Left lung (tissue), 4 donors: ENCODE measurements at regions not wholly inside any gene's neighbourhood (a gene's known extent, or its start where the extent isn't known, plus 50 kb on each side); places are given as distances from the start of the nearest gene placed in this dataset.
A peak's percentile ranks its signal among the peaks of the same experiment; 100 is the strongest.

ENCODE experiments used
- ATAC-seq: fragments of 200-7000 bp; cut with Tn5 transposase; one replicate; pipeline ENCODE4 v1.9.1; 2020; ENCODE audit warnings: moderate library complexity
- DNase-seq, 4 donors: peaks; one replicate each; pipeline ENCODE4 v3.0.0-alpha.2; 2013 to 2020
- H3K27ac ChIP-seq, 2 donors: fragments of 200-600 bp; sonication (generic) in 1 of 2; one replicate each; pipeline versions ENCODE4 v1.5.0 to v1.8.0; 2020 to 2021
- H3K27me3 ChIP-seq, 2 donors: fragments of 200-600 bp; sonication (generic) in 1 of 2; one replicate each; pipeline versions ENCODE4 v1.5.0 to v1.8.0; 2020 to 2021
- H3K36me3 ChIP-seq, 2 donors: fragments of 200-600 bp; sonication (generic) in 1 of 2; one replicate each; pipeline versions ENCODE4 v1.5.0 to v1.8.0; 2020 to 2021
- H3K4me1 ChIP-seq, 2 donors: fragments of 200-600 bp; one replicate each; pipeline ENCODE4 v1.8.0; 2021
- H3K4me3 ChIP-seq, 2 donors: fragments of 200-600 bp; sonication (generic) in 1 of 2; one replicate each; pipeline versions ENCODE4 v1.5.0 to v1.8.0; 2020 to 2021; ENCODE audit warnings: mild to moderate bottlenecking in 1 of 2
- H3K9me3 ChIP-seq, 2 donors: fragments of 200-600 bp; sonication (generic) in 1 of 2; one replicate each; pipeline versions ENCODE4 v1.5.0 to v1.8.0; 2020 to 2021
- intact Hi-C, 2 donors: fragments of 100-400 bp; cut with DNase I; formaldehyde crosslinking; loops; one replicate each; pipeline versions ENCODE4 v1.11.2 to v1.14.2; 2022
- TF ChIP-seq, protein P1 (sequence below), 2 donors: fragments of 200-600 bp; sonication (generic) in 1 of 2; IDR thresholded peaks; one replicate each; pipeline versions ENCODE4 v1.5.0 to v1.8.0; 2021; ENCODE audit warnings: antibody characterized with exemption in 2 of 2
- donor health status: DM: no; HTN: yes; CAD: no.
- donor health status: DM: no; HTN: no; CAD: no.

DNA sequence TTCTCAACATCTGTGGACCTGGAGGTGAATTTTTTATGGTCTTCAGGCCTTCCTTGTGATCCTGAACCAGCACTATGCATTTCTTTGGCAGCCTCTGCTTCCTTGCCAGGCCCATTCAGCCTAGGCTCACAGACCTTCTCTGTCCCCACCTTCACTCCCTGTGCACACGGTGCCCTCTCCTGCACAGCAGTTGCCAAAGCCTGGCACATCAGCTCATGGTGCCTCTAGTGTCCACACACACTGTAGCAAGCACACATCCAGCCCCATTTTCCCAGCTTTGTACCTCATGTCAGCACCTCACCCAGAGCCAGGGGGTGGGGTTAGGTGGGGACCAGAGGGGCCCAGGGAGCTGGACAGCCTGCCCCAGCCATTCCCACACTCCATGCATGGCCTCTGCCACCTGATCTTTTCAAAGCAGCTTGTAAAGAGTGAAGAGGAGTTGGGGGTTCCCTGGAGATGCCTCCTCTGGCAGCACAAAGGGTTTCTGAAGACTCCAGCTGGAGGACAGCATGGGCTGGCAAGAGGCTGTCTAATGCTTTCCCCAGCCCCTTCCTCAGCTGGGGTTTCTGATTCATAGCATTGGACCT lies 57.9 kb upstream of the TMEM72 start:
- DNase-seq (no peak), ATAC-seq (peak; percentile 64)
- H3K4me1 ChIP-seq: no peaks in the 10 kb centered on the region
- H3K27me3 ChIP-seq: no peaks in the 10 kb centered on the region
- H3K4me3 ChIP-seq: no peak overlapping the region
- TF ChIP-seq, protein P1, sequence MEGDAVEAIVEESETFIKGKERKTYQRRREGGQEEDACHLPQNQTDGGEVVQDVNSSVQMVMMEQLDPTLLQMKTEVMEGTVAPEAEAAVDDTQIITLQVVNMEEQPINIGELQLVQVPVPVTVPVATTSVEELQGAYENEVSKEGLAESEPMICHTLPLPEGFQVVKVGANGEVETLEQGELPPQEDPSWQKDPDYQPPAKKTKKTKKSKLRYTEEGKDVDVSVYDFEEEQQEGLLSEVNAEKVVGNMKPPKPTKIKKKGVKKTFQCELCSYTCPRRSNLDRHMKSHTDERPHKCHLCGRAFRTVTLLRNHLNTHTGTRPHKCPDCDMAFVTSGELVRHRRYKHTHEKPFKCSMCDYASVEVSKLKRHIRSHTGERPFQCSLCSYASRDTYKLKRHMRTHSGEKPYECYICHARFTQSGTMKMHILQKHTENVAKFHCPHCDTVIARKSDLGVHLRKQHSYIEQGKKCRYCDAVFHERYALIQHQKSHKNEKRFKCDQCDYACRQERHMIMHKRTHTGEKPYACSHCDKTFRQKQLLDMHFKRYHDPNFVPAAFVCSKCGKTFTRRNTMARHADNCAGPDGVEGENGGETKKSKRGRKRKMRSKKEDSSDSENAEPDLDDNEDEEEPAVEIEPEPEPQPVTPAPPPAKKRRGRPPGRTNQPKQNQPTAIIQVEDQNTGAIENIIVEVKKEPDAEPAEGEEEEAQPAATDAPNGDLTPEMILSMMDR (IDR thresholded peaks at IDR 0.05): no peak
- H3K9me3 ChIP-seq: no peaks in the 10 kb centered on the region
- intact Hi-C loops: no loop called here
- H3K36me3 ChIP-seq: no peaks in the 10 kb centered on the region
- H3K27ac ChIP-seq: no peak overlapping the region

DNA sequence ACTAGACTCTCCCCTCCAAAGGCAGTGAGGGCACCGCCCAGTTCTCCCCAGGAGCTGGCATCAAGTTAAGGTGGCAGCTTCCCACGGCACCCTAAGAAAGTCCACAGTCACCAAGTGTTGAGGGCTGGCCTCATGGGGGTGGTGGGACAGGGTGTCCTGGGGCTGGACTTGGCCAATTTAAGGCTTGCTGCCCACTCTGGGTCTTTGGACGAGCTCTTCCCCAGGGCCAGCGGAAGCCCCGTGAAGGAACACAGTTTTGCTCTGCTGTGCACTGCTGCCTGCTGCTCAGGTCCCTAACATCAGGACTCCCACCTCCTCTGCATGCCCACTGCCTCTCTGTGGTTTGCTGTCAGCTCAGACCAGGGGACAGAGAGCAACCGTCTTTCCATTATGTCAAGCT lies 57.3 kb upstream of the TMEM72 start:
- no peaks in the 10 kb centered on the region for H3K9me3 ChIP-seq
- ATAC-seq: no peak
- no peak overlapping the region for H3K4me3 ChIP-seq
- TF ChIP-seq, protein P1 (IDR thresholded peaks at IDR 0.05): no peak
- H3K27me3 ChIP-seq: no peaks in the 10 kb centered on the region
- DNase-seq: no peak
- no peaks in the 10 kb centered on the region for H3K36me3 ChIP-seq
- no peak overlapping the region for H3K27ac ChIP-seq
- intact Hi-C loops: no loop called here
- no peaks in the 10 kb centered on the region for H3K4me1 ChIP-seq

DNA sequence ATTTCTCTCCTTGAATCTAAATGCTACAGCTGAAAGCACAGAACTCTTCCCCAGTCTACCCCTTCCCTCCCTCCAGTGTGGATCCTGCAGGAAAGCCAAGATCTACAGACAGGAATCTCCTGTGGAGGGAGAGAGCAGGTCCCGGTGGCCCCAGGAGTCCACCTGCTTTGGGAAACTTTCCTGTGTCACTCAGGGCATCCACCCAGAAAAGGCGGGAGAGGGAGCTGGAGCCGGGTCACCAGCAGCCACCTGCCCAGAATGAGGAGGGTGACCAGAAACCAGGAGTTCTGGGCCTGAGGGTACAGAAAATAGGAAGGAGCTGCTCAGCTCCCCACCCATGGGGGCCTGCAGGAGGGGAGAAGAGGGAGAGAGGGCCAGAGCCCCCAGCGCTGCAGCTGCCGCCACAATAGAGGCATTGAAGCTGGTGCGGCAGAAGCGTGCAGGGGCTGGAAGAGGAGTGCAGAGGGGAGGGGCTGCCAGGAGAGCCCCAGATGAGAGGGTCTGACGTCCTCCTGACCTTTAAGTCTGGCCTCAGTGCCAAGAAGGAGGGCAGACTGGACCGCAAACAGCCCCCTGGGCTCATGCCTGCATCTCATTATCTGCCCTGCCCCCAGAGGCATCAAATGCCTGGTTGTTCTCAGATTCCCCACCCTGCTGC lies 56.3 kb upstream of the TMEM72 start:
- TF ChIP-seq, protein P1 (IDR thresholded peaks at IDR 0.05): no peak
- no peaks in the 10 kb centered on the region for H3K9me3 ChIP-seq
- no peak overlapping the region for H3K27ac ChIP-seq
- no peak for ATAC-seq
- no peaks in the 10 kb centered on the region for H3K36me3 ChIP-seq
- H3K27me3 ChIP-seq: no peaks in the 10 kb centered on the region
- H3K4me1 ChIP-seq: no peaks in the 10 kb centered on the region
- no peak overlapping the region for H3K4me3 ChIP-seq
- intact Hi-C loops: no loop called here
- no peak for DNase-seq

DNA sequence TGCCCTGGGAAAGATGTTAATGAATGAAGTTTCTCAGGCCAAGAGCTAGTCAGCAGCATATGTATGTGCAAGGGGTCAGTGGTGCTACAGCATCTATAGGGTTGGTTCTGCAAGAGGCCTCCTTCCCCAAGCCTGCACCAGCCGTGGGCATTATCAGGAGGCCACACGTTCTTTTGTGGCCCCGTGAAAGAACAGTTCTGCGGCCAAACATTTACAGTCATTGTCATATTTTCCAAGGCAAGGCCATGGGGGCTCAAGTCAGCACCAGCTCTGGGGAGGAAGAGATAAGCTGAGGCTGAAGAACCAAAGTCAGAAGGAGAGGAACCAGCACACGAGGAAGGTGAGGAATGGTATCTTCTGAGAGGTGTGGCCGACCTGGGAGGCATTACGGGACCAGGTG lies 54.4 kb upstream of the TMEM72 start:
- ATAC-seq: no peak
- Histone ChIP-seq H3K4me3 (no peak overlapping the region), H3K27ac (no peak overlapping the region), H3K36me3 (no peaks in the 10 kb centered on the region), H3K9me3 (no peaks in the 10 kb centered on the region), H3K27me3 (no peaks in the 10 kb centered on the region), H3K4me1 (no peaks in the 10 kb centered on the region)
- intact Hi-C loops: no loop called here
- no peak for DNase-seq
- TF ChIP-seq, protein P1 (IDR thresholded peaks at IDR 0.05): no peak

DNA sequence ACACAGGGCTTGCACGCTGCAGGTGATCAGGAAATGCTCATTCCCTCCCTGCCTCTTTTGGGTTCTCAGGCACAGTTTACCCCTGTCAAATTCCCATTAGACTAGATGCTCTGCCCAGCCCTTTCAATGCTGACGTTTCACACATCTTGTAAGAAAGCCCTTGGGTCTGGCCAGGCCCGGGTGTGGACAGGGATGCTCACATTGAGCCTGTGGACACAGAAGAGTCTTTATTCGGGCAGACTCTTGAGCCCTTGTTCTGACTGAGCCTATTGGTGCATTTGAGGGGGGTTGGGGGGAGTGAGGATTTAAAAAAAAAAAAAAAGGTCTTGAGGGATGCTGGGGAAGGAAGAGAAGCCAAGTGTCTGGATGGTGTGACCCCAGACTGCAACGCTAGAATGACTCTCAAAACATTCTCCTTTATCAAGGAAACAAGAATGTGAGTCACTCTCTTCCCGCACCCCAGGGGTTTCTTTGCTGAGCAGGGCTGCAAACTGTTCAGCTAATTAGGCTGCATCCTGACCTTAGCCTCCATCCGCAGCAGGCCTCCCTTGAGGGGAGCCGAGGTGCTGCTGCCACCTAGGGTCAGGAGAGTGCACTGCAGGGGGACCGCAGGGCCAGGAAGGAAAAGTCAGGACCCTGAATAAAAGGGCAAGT lies 53.6 kb upstream of the TMEM72 start:
- H3K4me1 ChIP-seq: no peaks in the 10 kb centered on the region
- H3K36me3 ChIP-seq: no peaks in the 10 kb centered on the region
- ATAC-seq (peak; percentile 88), DNase-seq (peak in 3 of 4 donors; percentile 31 to 87 (median 64))
- intact Hi-C loops: no loop called here
- no peaks in the 10 kb centered on the region for H3K9me3 ChIP-seq
- no peak overlapping the region for H3K27ac ChIP-seq
- H3K27me3 ChIP-seq: peaks cover 0 to 5% of the 10 kb centered on the region in 2 donors
- no peak overlapping the region for H3K4me3 ChIP-seq
- TF ChIP-seq, protein P1 (IDR thresholded peaks at IDR 0.05): peak; percentile 95 to 99
